Muscle layer of duodenum (tissue), 2 donors: ENCODE measurements at regions not wholly inside any gene's neighbourhood (a gene's known extent, or its start where the extent isn't known, plus 50 kb on each side); places are given as distances from the start of the nearest gene placed in this dataset.

Source experiments
- H3K27ac ChIP-seq: one replicate; pipeline ENCODE4 v1.7.0; 2013; ENCODE audit warnings: mild to moderate bottlenecking, low read length
- H3K27me3 ChIP-seq: one replicate; pipeline ENCODE4 v1.7.0; 2013; ENCODE audit warnings: low read depth, mild to moderate bottlenecking, control low read depth, low read length
- H3K36me3 ChIP-seq, 2 donors: one replicate each; pipeline ENCODE4 v1.7.0; 2013; ENCODE audit warnings: low read length in 2 of 2, control low read depth in 1 of 2, mild to moderate bottlenecking in 1 of 2; ENCODE audit not compliant: insufficient read depth in 2 of 2, control insufficient read depth in 1 of 2
- H3K4me1 ChIP-seq, 2 donors: one replicate each; pipeline ENCODE4 v1.7.0; 2013; ENCODE audit warnings: low read length in 2 of 2, mild to moderate bottlenecking in 2 of 2, control low read depth in 1 of 2, moderate library complexity in 1 of 2; ENCODE audit not compliant: insufficient read depth in 2 of 2, control insufficient read depth in 1 of 2
- H3K4me3 ChIP-seq, 2 donors: one replicate each; pipeline ENCODE4 v1.7.0; 2013; ENCODE audit warnings: low read length in 2 of 2, low read depth in 1 of 2, mild to moderate bottlenecking in 1 of 2
- H3K9me3 ChIP-seq, 2 donors: one replicate each; pipeline ENCODE4 v1.7.0; 2013; ENCODE audit warnings: low read length in 2 of 2, control low read depth in 1 of 2, mild to moderate bottlenecking in 1 of 2; ENCODE audit not compliant: control insufficient read depth in 1 of 2
- donor health status: healthy.

DNA sequence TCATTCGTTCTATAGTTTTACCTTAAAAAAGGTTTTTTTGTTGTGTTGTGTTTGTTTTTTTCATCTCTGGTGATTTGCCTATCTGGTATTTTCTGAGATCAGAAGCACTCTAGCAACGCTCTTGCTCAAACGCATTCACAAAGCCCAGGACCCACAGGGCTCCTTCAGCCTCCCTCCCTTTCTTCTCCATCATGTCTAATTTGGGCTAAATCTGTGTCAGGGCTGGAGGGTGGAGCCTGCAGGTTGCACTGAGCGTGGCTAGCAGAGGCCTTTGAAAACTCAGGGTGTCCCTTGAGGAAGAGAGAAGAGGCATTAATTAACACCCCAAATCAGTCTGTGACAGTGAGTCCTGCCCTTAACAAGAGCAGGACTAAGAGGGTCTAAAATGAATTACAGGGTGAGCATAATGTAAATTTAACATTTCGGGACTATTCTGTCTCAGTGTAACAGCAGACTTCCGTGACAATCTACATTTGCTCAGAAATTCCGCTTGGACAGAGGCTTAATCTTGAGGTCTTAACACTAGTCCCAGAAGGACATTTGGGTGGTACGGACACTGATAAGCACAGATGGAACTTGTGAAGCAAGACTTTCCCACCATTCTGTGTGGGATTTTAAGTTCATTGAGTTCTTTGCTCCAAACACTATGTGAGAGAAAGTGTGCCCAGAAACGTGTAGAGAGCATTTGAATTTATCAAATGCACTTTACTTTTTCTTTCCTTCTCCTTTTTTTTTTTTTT, 174.4 kb upstream of the APCDD1 start:
- H3K27me3 ChIP-seq, result no peaks in the 10 kb centered on the region
- H3K4me1 ChIP-seq, result no peaks in the 10 kb centered on the region
- H3K9me3 ChIP-seq, result no peaks in the 10 kb centered on the region
- H3K4me3 ChIP-seq, result no peak overlapping the region
- H3K36me3 ChIP-seq, result no peaks in the 10 kb centered on the region
- H3K27ac ChIP-seq, result no peak overlapping the region

DNA sequence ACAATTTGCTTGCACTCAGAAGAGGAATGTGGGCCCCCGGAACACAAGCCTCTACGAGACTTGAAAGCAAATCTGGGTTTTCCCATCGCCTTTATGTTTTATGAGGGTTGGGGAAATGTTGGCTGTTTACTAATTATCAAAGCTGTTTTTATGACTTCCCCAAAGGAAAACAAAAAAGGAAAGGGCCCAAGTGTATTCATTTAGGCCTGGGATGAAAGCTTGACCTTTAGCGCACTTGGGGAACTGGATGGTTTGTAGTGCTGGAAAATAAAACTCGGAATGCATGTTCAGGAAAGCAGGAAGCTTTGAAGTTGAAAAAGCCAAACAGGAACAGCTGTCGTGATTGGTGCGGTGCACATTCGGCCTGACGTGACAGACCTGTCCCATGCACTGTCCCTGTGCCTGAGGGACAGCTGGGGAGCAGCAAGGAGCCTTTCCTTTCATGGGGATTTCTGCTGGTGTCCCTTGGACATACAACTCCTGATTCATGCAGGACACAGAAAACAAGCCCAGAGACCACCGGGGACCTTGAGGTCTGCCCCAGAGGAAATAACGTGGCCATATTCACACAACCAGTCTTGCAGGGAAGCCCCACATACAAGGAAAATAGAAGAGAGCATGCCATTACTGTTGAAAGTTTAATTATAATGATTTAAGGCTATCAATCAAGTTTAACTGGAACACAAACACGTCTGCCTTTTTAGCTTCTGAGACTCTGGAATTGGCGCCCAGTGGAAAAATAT, 169.7 kb upstream of the APCDD1 start:
- Histone ChIP-seq H3K36me3 (no peaks in the 10 kb centered on the region), H3K27ac (no peak overlapping the region), H3K27me3 (no peaks in the 10 kb centered on the region)

GRCh38 chr18:10285283-10285640, 169.2 kb upstream of the APCDD1 start:
- Histone ChIP-seq H3K27ac (no peak overlapping the region), H3K36me3 (no peaks in the 10 kb centered on the region), H3K9me3 (peaks cover 0 to 8% of the 10 kb centered on the region in 2 donors), H3K4me3 (no peak overlapping the region), H3K27me3 (no peaks in the 10 kb centered on the region), H3K4me1 (no peaks in the 10 kb centered on the region)

More for the DNA sequence above, 169.7 kb upstream of the APCDD1 start:
- no peaks in the 10 kb centered on the region for H3K4me1 ChIP-seq
- H3K9me3 ChIP-seq, result peaks cover 0 to 8% of the 10 kb centered on the region in 2 donors
- H3K4me3 ChIP-seq, result no peak overlapping the region

GRCh38 chr18:10286580-10287150, 167.8 kb upstream of the APCDD1 start:
- H3K9me3 ChIP-seq, result peaks cover 0 to 8% of the 10 kb centered on the region in 2 donors
- H3K27me3 ChIP-seq, result no peaks in the 10 kb centered on the region
- H3K4me3 ChIP-seq, result no peak overlapping the region
- H3K27ac ChIP-seq, result no peak overlapping the region
- no peaks in the 10 kb centered on the region for H3K4me1 ChIP-seq
- H3K36me3 ChIP-seq, result no peaks in the 10 kb centered on the region

- Histone ChIP-seq H3K27ac (no peak overlapping the region), H3K9me3 (peaks cover 0 to 8% of the 10 kb centered on the region in 2 donors), H3K27me3 (no peaks in the 10 kb centered on the region), H3K4me1 (no peaks in the 10 kb centered on the region), H3K4me3 (no peak overlapping the region), H3K36me3 (no peaks in the 10 kb centered on the region)
These were observed 165.2 kb upstream of the APCDD1 start for GRCh38 chr18:10289251-10289650.

GRCh38 chr18:10289951-10290637, 164.3 kb upstream of the APCDD1 start:
- no peak overlapping the region for H3K27ac ChIP-seq
- H3K27me3 ChIP-seq, result no peaks in the 10 kb centered on the region
- H3K4me3 ChIP-seq, result no peak overlapping the region
- H3K36me3 ChIP-seq, result no peaks in the 10 kb centered on the region
- H3K9me3 ChIP-seq, result peaks cover 0 to 8% of the 10 kb centered on the region in 2 donors
- H3K4me1 ChIP-seq, result no peaks in the 10 kb centered on the region

DNA sequence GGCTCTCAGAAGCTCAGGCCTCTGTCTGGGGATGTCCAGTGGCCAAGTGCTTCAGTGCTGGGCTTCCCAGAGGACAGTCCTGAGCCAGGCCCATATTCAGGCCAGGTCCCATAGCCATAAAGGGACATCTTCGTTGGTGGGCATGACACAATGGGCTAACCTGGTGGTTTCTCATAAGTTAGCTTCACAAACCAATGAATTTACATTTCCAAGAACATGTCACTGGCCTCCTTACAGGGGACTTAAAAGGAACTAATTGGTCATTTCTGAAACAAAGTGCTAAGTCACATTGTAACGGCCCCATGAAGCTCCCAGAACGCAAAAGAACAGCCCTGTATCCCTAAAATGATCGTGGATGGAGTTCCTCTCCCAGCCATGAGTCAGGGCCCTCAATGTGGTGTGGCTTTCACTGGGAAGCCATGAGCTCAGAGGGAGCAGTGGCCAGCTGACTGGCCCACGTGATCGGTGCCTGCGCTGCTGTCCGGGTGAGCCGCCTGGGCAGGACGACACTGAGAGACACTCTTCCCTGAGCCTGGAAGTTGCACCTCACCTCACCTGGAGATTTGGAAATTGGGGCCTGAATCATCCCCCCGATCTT, 163.7 kb upstream of the APCDD1 start:
- Histone ChIP-seq H3K27ac (no peak overlapping the region), H3K36me3 (no peaks in the 10 kb centered on the region), H3K4me3 (no peak overlapping the region), H3K9me3 (peaks cover 0 to 8% of the 10 kb centered on the region in 2 donors), H3K27me3 (no peaks in the 10 kb centered on the region), H3K4me1 (no peaks in the 10 kb centered on the region)

- peaks cover 0 to 8% of the 10 kb centered on the region in 2 donors for H3K9me3 ChIP-seq
- no peaks in the 10 kb centered on the region for H3K27me3 ChIP-seq
- no peaks in the 10 kb centered on the region for H3K4me1 ChIP-seq
- H3K36me3 ChIP-seq, result no peaks in the 10 kb centered on the region
- no peak overlapping the region for H3K27ac ChIP-seq
- no peak overlapping the region for H3K4me3 ChIP-seq
These were observed 162.9 kb upstream of the APCDD1 start for GRCh38 chr18:10291568-10291981.

- Histone ChIP-seq H3K4me1 (no peaks in the 10 kb centered on the region), H3K27me3 (no peaks in the 10 kb centered on the region), H3K27ac (no peak overlapping the region), H3K36me3 (no peaks in the 10 kb centered on the region), H3K9me3 (peaks cover 0 to 4% of the 10 kb centered on the region in 2 donors), H3K4me3 (no peak overlapping the region)
These were observed 160.5 kb upstream of the APCDD1 start for GRCh38 chr18:10293966-10294365.

- Histone ChIP-seq H3K9me3 (no peaks in the 10 kb centered on the region), H3K4me3 (no peak overlapping the region), H3K27ac (no peak overlapping the region), H3K27me3 (no peaks in the 10 kb centered on the region), H3K36me3 (no peaks in the 10 kb centered on the region), H3K4me1 (no peaks in the 10 kb centered on the region)
These were observed 158.7 kb upstream of the APCDD1 start for GRCh38 chr18:10295751-10296150.

- H3K4me3 ChIP-seq, result no peak overlapping the region
- H3K4me1 ChIP-seq, result no peaks in the 10 kb centered on the region
- H3K27me3 ChIP-seq, result no peaks in the 10 kb centered on the region
- H3K27ac ChIP-seq, result no peak overlapping the region
- H3K36me3 ChIP-seq, result no peaks in the 10 kb centered on the region
- H3K9me3 ChIP-seq, result no peaks in the 10 kb centered on the region
These were observed 157.9 kb upstream of the APCDD1 start for GRCh38 chr18:10296491-10296890.
